HG02798 (cell line): ENCODE measurements at regions not wholly inside any gene's neighbourhood (a gene's known extent, or its start where the extent isn't known, plus 50 kb on each side); places are given as distances from the start of the nearest gene placed in this dataset.

Source experiments
- ATAC-seq: cut with Tn5 transposase; IDR thresholded peaks from one replicate; pipeline ENCODE4 v1.9.1; 2021; ENCODE audit warnings: mild to moderate bottlenecking; ENCODE audit not compliant: unreplicated experiment, poor library complexity

- no peak for ATAC-seq
These were observed 459.0 kb downstream of the TLE4 start for GRCh38 chr9:80030801-80031200.

GRCh38 chr9:80028501-80028900 lies 456.7 kb downstream of the TLE4 start:
- ATAC-seq: no peak

GRCh38 chr9:80025796-80026520 lies 454.2 kb downstream of the TLE4 start:
- no peak for ATAC-seq

- no peak for ATAC-seq
These were observed 453.4 kb downstream of the TLE4 start for GRCh38 chr9:80025131-80025530.

GRCh38 chr9:80020530-80020929 lies 448.8 kb downstream of the TLE4 start:
- no peak for ATAC-seq

GRCh38 chr9:80020056-80020455 lies 448.3 kb downstream of the TLE4 start:
- no peak for ATAC-seq

- ATAC-seq: no peak
These were observed 442.1 kb downstream of the TLE4 start for GRCh38 chr9:80013891-80014290.

- no peak for ATAC-seq
These were observed 441.0 kb downstream of the TLE4 start for GRCh38 chr9:80012557-80013330.

GRCh38 chr9:80009204-80009603 lies 437.4 kb downstream of the TLE4 start:
- ATAC-seq: no peak

- no peak for ATAC-seq
These were observed 432.9 kb downstream of the TLE4 start for GRCh38 chr9:80004714-80005113.

- ATAC-seq: no peak
These were observed 418.8 kb downstream of the TLE4 start for GRCh38 chr9:79990536-79990935.

- ATAC-seq: no peak
These were observed 417.3 kb downstream of the TLE4 start for GRCh38 chr9:79989079-79989478.

GRCh38 chr9:79988126-79988525 lies 416.4 kb downstream of the TLE4 start:
- ATAC-seq: no peak

GRCh38 chr9:79986437-79986836 lies 414.7 kb downstream of the TLE4 start:
- ATAC-seq: no peak

GRCh38 chr9:79985772-79986171 lies 414.0 kb downstream of the TLE4 start:
- ATAC-seq: no peak

- ATAC-seq: no peak
These were observed 413.5 kb downstream of the TLE4 start for GRCh38 chr9:79985264-79985663.

GRCh38 chr9:79984429-79985067 lies 412.8 kb downstream of the TLE4 start:
- ATAC-seq: no peak

- no peak for ATAC-seq
These were observed 408.7 kb downstream of the TLE4 start for GRCh38 chr9:79980432-79980831.

- ATAC-seq: no peak
These were observed 405.9 kb downstream of the TLE4 start for GRCh38 chr9:79977510-79978197.

GRCh38 chr9:79977074-79977435 lies 405.3 kb downstream of the TLE4 start:
- no peak for ATAC-seq
